EL (cell line): ENCODE measurements at regions not wholly inside any gene's neighbourhood (a gene's known extent, or its start where the extent isn't known, plus 50 kb on each side); places are given as distances from the start of the nearest gene placed in this dataset.

ENCODE experiments used
- DNase-seq: peaks from one replicate; pipeline ENCODE4 v3.0.0-alpha.2; 2016

DNA sequence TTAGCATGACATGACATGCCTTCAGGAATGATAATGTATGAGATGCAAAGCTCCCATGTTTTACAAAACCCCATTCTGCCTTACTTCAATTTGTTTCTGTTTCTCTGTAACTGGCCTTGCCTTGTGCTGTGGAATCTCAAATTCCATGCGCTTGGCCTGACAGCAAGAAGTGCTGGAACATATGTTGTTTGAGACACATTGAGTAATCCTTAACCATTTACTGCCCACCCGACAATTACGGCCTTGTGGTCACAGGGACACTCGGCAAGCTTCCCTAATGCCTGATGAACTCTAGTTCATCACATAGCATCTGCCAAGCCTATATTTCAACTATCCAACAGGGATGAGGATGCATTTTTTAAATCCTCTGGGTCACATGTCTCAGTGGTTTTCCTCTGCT is 226.4 kb upstream of the CASK start:
- DNase-seq = no peak

GRCh38 chrX:42149281-42149680 is 225.9 kb upstream of the CASK start:
- DNase-seq = no peak

GRCh38 chrX:42143866-42144592 is 220.7 kb upstream of the CASK start:
- no peak for DNase-seq

DNA sequence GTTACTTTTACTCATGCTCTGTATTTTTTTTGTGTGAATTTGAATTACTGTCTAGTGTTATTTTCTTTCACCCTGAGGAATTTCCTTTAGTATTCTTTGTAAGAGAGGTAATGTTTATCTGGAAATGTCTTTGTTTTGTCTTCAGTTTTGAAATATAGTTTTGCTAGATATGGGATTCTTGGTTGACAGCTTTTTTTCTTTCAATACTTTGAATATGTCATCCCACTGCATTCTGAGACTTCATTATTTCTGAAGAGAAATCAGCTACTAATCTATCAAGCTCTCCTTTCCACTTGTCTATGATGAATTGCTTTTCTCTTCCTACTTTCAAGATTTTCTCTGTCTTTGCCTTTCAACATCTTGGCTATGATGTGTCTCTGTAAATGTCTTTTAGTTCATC is 217.0 kb upstream of the CASK start:
- DNase-seq = no peak

- no peak for DNase-seq
Observed at GRCh38 chrX:42135583-42136228, 212.4 kb upstream of the CASK start.

DNA sequence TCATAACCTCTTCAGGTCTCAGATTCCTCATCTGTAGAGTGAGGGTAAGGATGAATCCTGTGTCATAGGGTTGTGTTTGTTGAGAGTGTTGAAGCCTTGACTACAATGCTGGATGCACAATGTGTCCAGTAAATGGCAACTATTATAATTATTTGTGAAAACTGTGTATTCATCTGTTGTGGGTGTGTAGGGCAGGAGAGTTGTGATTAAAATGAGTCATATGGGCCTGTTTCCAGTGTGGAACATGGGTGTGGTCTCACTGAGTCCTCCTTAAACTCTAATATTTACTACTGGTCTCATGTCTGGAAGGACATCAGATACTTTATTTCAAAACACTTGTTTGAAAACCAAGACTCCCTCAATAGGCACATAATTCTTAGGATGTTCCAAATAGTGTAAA is 208.5 kb upstream of the CASK start:
- DNase-seq = no peak

DNA sequence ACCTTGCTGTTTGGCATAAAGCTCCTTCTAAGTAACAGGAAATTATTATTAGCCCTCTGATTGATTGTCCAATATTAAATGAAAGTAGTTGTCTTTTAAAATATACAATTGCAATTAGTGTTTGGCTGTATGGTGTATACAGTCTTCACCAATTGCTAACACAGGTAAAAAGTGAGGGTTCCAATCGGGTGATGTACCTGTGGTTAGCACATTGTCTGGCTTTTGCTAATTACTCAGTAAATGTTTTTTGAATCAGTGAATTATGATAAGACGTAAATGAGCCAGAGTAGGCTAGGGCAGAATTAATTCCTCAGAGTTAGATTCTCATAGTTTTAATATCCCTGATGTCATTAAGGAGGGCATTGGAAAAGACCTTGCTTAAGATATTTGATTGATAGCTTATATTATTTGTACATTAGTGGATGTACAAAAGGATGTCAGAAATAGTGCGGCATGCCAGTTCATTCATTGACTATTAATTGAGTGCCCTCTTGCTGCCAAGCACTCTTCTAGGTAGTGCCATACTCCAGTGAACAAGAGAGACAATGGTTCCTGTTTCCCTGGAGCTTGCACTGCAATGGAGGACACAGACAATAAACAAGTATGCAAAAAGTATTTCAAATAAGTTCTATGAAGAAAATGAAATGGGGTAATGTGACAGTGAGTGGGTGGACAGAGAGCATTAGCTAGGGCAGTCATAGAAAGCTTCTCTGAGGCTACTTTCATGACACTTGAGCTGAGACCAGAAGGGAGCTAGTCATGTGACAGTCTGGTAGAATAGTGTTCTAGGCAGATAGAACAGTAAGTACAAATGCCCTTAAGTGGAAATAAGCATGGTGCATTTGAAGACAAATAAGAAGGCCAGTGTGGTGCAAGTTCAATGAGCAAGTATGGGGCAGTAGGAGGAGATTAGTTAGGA is 205.9 kb upstream of the CASK start:
- DNase-seq = no peak

DNA sequence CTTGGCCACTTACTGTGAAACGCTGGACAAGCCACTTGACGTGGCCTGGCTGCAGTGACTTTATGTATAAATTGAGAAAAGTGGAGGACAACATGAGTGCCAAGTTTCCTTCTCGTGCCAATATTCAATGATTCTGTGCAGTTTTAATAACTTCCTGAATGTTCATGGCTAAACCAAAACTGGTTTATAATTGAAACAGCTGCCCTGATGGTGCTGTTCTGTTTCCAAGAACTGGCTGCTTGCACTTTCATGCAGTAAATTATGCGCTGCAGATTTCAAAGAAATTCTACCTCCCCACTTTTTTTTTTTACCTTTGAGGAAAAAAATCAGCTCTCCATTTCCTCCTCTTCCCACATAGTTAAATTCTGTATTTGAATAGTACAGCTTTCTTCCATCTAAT is 205.2 kb upstream of the CASK start:
- no peak for DNase-seq

DNA sequence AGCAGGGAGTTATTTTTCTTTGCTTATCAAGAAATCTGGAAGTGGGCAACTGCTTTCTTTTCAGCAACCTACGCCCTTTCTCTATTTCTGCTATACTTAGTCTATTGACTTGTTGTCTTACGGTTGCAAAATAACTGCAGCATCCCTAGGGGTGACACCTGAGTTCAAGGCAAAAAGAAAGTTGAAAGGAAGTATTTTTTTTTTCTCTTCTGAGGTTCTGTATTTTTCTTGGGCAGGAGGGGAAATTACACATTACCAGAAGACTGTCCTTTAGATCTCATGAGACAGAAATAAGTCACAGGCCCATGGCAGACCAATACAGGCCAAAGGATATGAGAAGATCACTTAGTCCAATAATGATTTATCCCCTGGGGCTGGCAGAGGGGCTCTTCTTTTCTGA is 204.7 kb upstream of the CASK start:
- DNase-seq = no peak

GRCh38 chrX:42127563-42127962 is 204.2 kb upstream of the CASK start:
- DNase-seq = no peak

- DNase-seq = no peak
Observed at GRCh38 chrX:42123369-42123768, 200.0 kb upstream of the CASK start.

DNA sequence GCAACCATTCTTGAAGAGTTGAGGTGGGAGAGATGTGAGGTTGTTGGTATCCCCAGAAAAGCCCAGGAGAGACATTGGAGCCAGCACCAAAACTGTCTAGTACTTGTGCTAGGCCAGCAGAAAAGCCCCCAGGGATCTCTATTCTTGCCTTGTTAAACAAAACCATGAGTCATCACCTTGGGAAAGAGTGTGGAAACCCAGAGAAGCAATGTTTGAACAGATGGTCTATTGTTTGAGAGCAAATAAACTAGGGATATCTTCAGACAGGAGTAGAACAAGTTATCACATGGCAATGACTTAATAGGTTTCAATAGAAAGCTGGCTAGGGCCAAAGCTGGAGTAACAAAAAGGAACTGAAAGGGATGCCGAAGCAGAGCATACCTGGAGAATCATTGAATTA is 195.7 kb upstream of the CASK start:
- DNase-seq = peak; percentile 18

- no peak for DNase-seq
Observed at GRCh38 chrX:42117318-42117717, 194.0 kb upstream of the CASK start.

DNA sequence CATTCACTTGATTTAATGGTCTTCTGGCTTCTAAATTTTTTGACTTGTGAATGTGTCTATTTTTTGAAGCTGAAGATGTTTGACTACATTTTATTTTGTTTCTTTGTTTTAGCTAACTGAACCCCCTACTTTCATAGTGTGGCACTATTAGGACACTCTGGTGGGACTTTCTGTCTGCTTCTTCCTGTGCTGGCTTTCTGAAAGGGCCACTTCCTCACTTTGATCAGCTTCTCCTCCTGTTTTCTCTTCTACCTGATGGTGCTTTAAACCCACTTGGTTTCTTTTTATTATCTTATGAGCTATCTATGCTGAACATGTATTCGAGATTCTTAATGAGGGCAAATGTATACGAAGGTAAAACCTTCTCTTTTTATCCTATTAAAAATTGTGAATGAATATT is 186.1 kb upstream of the CASK start:
- no peak for DNase-seq

DNA sequence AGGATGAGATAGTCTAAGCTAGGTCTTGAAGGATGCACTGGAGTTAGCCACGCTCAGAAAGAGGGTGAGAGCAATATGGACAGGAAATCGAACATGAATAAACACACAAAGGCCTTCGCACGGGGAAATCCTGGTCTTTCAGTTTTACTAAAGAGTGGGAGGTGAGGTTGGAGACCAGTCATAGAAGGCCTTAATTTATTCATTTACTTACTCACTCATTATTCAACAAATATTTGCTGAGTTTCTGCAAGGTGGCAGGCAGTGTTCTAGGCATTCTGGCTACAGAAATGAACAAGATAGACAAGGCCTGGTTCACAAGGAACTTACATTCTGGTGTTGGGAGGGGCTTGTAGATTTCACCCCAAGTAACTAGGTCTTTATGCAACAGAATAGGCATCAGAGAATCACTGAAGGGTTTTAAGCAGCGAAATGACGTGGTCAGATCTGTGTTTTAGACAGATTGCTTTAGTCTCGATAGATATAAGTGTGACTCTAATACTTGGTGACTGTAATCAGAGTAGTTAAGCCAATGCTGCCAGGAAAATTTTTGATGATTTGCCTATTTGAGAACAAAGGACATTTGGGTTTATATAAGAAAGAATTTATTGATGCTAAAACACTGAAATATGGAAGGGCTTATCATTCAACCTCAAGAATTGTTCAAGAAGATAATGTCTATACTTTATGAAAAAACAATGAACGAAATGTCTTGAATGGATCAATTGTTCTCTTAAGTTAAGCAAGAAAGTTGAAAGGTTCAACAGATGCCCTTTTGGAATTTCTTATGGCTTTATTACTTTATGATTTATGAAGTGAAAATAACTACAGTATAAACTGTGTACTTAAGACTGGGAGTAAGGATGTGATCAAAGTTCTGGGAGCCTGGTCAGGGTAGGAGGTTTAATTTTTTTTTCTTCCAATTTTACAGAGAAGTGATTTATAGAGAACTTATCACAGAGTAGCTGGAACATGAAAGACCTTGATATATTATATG is 184.4 kb upstream of the CASK start:
- no peak for DNase-seq

- DNase-seq = no peak
Observed at GRCh38 chrX:42106556-42106955, 183.2 kb upstream of the CASK start.

GRCh38 chrX:42102586-42103282 is 179.4 kb upstream of the CASK start:
- DNase-seq = no peak

GRCh38 chrX:42098900-42099299 is 175.5 kb upstream of the CASK start:
- DNase-seq = no peak

- no peak for DNase-seq
Observed at GRCh38 chrX:42097486-42097885, 174.1 kb upstream of the CASK start.

DNA sequence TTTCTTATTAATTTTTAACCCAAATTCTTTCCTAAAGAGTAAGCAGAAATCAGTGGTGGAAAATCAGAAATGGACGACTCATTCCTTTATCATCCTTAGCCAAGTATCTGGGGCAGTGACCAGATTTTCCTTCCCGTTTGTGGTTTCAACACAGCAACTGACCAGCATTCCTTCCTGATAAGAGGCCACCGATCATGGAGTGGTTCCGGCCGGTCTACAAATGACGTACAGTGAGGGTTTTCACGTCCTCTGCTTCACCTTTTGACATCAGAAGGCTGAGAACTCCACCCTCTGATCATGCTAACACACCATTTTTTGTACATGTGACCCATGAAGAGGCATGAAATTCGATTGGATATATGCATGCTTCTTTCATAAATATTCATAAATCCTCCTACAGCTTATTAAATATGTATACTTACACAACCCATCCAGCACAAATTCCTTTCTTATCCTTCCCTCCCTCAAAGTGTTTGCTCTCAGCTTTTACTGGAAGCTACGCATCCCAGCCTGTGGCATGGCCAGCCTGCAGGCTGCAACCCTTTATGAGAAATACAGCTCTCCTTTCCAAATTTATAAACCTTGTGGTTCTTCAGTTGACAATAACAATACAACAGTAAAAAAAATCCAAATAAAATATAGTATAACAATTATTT is 173.0 kb upstream of the CASK start:
- DNase-seq = peak; percentile 80

DNA sequence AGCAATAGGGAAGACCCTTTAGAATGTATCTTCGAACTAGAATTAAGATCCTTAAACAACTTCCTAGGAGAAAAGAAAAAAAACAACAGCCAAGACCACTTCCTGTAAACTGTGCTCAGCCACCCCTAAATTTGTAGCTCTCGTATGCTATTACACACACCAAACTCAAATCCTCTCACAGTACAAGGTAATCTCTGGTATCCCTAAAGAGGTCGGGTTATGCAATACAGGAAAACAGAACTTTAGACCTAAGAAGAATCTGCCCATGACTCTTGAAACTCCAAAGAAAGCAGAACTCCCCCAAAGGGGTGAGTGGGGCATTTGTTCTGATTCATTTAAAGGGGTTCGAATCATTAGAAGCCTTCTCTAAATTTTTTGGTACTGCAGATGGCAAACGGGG is 170.9 kb upstream of the CASK start:
- no peak for DNase-seq
